ENCODE measurements at regions not wholly inside any gene's neighbourhood (a gene's known extent, or its start where the extent isn't known, plus 50 kb on each side); places are given as distances from the start of the nearest gene placed in this dataset.
"Not testable (repeated sequence)": the region's sequence is repeated elsewhere in the genome, so short reads cannot be mapped to it uniquely, and the experiment has no call there.

DNA sequence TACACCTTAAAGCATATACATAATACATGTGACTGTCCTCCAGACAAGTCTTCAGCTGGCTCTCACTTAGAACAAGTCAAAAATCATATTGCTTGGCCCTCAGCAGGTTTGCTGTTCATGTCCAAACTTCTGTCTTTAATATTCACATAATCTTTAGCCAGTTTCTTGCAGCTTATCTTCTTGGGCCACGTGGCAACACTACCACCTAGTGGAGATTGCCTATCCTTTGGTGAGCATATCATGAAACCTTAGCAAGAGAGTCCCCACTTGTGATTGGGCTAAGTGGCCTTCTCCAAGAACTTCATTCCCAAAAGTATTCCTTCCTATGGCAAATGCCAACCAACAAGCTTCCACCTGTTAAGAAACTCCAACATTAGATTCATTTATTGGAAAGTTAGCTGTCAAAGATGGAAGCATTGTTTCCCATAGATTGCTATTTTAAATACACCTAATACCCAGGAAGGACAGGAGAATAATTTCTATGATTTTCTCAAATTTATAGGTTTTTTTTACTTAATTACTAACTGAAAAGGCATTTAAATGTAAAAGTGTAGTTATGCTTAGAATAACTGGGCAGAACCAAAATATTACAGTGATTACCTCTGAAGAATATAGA, 231.9 kb upstream of the INTU start:
- no peaks in the 10 kb centered on the region for H3K9me3 ChIP-seq (ENCODE audit: insufficient read depth, low read length, severe bottlenecking)
- H3K79me2 ChIP-seq (ENCODE audit: insufficient read depth, low read length) = no peaks in the 10 kb centered on the region
- H2AFZ ChIP-seq (ENCODE audit: low read depth, low read length) = no peak overlapping the region
- no peaks in the 10 kb centered on the region for H3K27me3 ChIP-seq (ENCODE audit: insufficient read depth, low read length, poor library complexity)
- ATAC-seq (ENCODE audit: insufficient read depth, low read depth) (peak; percentile 79), DNase-seq (peak; percentile 65)
- H3K4me2 ChIP-seq (ENCODE audit: insufficient read depth, low read length) = no peak overlapping the region
- TF ChIP-seq, protein P1, sequence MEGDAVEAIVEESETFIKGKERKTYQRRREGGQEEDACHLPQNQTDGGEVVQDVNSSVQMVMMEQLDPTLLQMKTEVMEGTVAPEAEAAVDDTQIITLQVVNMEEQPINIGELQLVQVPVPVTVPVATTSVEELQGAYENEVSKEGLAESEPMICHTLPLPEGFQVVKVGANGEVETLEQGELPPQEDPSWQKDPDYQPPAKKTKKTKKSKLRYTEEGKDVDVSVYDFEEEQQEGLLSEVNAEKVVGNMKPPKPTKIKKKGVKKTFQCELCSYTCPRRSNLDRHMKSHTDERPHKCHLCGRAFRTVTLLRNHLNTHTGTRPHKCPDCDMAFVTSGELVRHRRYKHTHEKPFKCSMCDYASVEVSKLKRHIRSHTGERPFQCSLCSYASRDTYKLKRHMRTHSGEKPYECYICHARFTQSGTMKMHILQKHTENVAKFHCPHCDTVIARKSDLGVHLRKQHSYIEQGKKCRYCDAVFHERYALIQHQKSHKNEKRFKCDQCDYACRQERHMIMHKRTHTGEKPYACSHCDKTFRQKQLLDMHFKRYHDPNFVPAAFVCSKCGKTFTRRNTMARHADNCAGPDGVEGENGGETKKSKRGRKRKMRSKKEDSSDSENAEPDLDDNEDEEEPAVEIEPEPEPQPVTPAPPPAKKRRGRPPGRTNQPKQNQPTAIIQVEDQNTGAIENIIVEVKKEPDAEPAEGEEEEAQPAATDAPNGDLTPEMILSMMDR (IDR thresholded peaks at IDR 0.05; ENCODE audit: borderline replicate concordance, extremely low read depth, low read length, poor library complexity, severe bottlenecking) = peak; percentile 81
- no peak for TF ChIP-seq EZH2 (IDR thresholded peaks at IDR 0.05; ENCODE audit: borderline replicate concordance, low read depth, low read length, severe bottlenecking)
- no peak overlapping the region for H3K9ac ChIP-seq (ENCODE audit: low read depth, low read length)
- H3K36me3 ChIP-seq (ENCODE audit: insufficient read depth, low read length) = no peaks in the 10 kb centered on the region
- no peak overlapping the region for H3K27ac ChIP-seq (ENCODE audit: low read length)
- H4K20me1 ChIP-seq (ENCODE audit: insufficient read depth, low read length) = no peaks in the 10 kb centered on the region
- no peaks in the 10 kb centered on the region for H3K4me1 ChIP-seq (ENCODE audit: insufficient read depth, low read length)
- H3K4me3 ChIP-seq (ENCODE audit: low read depth in 1 of 2, low read length in 2 of 2) = no peak overlapping the region

DNA sequence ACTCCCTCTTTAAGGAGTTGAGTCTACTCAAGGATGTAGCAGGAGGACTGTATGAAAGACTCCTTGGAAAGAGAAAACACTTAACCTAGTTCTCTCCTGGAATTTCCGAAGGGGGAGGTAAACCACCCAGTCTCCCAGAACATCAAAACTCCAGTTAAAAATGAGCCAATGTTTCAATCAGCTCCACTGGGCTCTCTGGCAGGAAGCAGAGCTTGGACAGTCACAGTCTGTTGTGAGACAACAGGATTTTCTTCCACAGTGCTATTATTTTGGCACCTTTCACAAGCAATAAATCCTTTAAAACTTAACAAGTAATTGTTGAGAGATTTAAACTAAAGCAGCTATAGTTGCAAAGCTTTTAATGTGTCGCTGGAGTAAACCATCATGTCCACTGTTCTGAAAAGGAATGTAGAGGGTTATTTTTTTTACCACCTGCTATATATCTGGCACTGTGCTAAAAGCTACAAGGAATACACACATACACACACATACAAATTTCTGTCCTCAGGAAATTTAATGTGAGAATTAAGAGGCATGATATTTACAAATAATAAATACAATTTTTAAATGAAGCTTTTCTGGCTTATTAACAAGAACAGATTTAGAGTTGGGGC, 229.2 kb upstream of the INTU start:
- H3K4me3 ChIP-seq (ENCODE audit: low read depth in 1 of 2, low read length in 2 of 2) = no peak overlapping the region
- no peak overlapping the region for H3K27ac ChIP-seq (ENCODE audit: low read length)
- H4K20me1 ChIP-seq (ENCODE audit: insufficient read depth, low read length) = no peaks in the 10 kb centered on the region
- H3K4me2 ChIP-seq (ENCODE audit: insufficient read depth, low read length) = no peak overlapping the region
- no peak for ATAC-seq (ENCODE audit: insufficient read depth, low read depth)
- no peak overlapping the region for H2AFZ ChIP-seq (ENCODE audit: low read depth, low read length)
- no peak overlapping the region for H3K9ac ChIP-seq (ENCODE audit: low read depth, low read length)
- TF ChIP-seq, protein P1 (IDR thresholded peaks at IDR 0.05; ENCODE audit: borderline replicate concordance, extremely low read depth, low read length, poor library complexity, severe bottlenecking) = no peak
- TF ChIP-seq EZH2 (IDR thresholded peaks at IDR 0.05; ENCODE audit: borderline replicate concordance, low read depth, low read length, severe bottlenecking) = no peak
- H3K27me3 ChIP-seq (ENCODE audit: insufficient read depth, low read length, poor library complexity) = no peaks in the 10 kb centered on the region
- DNase-seq = no peak
- no peaks in the 10 kb centered on the region for H3K4me1 ChIP-seq (ENCODE audit: insufficient read depth, low read length)
- H3K79me2 ChIP-seq (ENCODE audit: insufficient read depth, low read length) = no peaks in the 10 kb centered on the region
- no peaks in the 10 kb centered on the region for H3K36me3 ChIP-seq (ENCODE audit: insufficient read depth, low read length)
- H3K9me3 ChIP-seq (ENCODE audit: insufficient read depth, low read length, severe bottlenecking) = no peaks in the 10 kb centered on the region

DNA sequence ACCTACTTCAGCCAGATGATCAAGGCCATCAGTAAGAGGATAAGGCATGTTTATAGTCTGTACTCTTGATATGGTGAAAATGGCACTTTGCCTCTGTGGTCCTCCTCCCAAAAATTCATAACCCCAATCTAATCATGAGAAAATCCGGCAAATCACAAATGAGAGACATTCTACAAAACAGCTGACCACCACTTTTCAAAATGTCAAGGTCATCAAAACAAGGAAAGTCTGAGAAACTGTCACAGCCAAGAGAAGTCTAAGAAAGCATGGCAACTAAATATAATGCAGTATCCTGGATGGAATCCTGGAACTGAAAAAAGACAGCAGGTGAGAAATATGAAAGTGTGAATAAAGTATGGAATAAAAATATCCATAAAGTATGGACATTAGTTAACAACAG, 226.6 kb upstream of the INTU start:
- H3K4me2 ChIP-seq (ENCODE audit: insufficient read depth, low read length) = no peak overlapping the region
- TF ChIP-seq, protein P1 (IDR thresholded peaks at IDR 0.05; ENCODE audit: borderline replicate concordance, extremely low read depth, low read length, poor library complexity, severe bottlenecking) = no peak
- TF ChIP-seq EZH2 (IDR thresholded peaks at IDR 0.05; ENCODE audit: borderline replicate concordance, low read depth, low read length, severe bottlenecking) = no peak
- H3K27ac ChIP-seq (ENCODE audit: low read length) = no peak overlapping the region
- no peak overlapping the region for H3K9ac ChIP-seq (ENCODE audit: low read depth, low read length)
- no peaks in the 10 kb centered on the region for H3K79me2 ChIP-seq (ENCODE audit: insufficient read depth, low read length)
- no peak for DNase-seq
- no peaks in the 10 kb centered on the region for H3K27me3 ChIP-seq (ENCODE audit: insufficient read depth, low read length, poor library complexity)
- no peaks in the 10 kb centered on the region for H3K9me3 ChIP-seq (ENCODE audit: insufficient read depth, low read length, severe bottlenecking)
- H3K4me1 ChIP-seq (ENCODE audit: insufficient read depth, low read length) = no peaks in the 10 kb centered on the region
- no peaks in the 10 kb centered on the region for H4K20me1 ChIP-seq (ENCODE audit: insufficient read depth, low read length)
- no peaks in the 10 kb centered on the region for H3K36me3 ChIP-seq (ENCODE audit: insufficient read depth, low read length)
- no peak overlapping the region for H2AFZ ChIP-seq (ENCODE audit: low read depth, low read length)
- no peak overlapping the region for H3K4me3 ChIP-seq (ENCODE audit: low read depth in 1 of 2, low read length in 2 of 2)
- ATAC-seq (ENCODE audit: insufficient read depth, low read depth) = no peak

DNA sequence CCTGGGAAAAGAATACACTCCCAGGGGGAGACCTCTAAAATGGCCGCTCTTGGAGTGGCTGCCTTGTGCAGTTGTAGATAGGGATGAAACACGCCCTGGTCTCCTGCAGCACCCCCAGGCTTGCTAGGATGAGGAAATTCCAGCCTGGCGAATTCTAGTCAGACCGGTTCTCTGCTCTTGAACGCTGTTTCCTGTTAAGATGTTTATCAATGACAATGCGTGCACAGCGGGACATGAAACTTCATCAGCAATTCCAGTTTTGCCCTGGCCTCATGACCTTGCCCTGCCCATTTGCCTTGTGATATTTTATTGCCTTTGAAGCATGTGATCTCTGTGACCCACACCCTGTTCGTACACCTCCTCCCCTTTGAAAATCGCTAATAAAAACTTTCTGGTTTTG, 225.2 kb upstream of the INTU start:
- DNase-seq; ATAC-seq (ENCODE audit: insufficient read depth, low read depth); H4K20me1 ChIP-seq (ENCODE audit: insufficient read depth, low read length); H3K79me2 ChIP-seq (ENCODE audit: insufficient read depth, low read length); H3K4me3 ChIP-seq (ENCODE audit: low read depth in 1 of 2, low read length in 2 of 2); H3K36me3 ChIP-seq (ENCODE audit: insufficient read depth, low read length); H3K9me3 ChIP-seq (ENCODE audit: insufficient read depth, low read length, severe bottlenecking); H3K9ac ChIP-seq (ENCODE audit: low read depth, low read length); H3K27me3 ChIP-seq (ENCODE audit: insufficient read depth, low read length, poor library complexity); H3K4me2 ChIP-seq (ENCODE audit: insufficient read depth, low read length); H2AFZ ChIP-seq (ENCODE audit: low read depth, low read length); H3K4me1 ChIP-seq (ENCODE audit: insufficient read depth, low read length); H3K27ac ChIP-seq (ENCODE audit: low read length): not testable (repeated sequence)
